ENCODE measurements at regions not wholly inside any gene's neighbourhood (a gene's known extent, or its start where the extent isn't known, plus 50 kb on each side); places are given as distances from the start of the nearest gene placed in this dataset.

DNA sequence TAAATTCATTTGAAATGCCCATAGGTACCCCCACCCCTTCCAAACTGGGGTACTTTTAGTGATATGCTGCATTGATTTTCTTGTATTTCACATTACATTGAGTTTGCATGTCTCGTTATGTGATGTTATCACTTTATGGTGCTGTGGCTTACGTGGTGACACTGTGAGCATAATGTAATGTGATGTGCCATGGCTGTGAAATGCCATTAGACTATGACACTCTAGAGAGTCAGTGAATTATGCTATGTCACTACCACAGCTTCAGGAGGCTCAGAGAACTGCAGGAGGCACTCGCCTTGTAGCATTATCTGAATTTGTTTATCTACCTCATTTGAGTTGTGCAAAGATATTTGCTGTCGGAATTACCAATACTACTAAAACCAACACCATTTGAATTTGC lies 590.1 kb upstream of the SLC10A2 start:
- Histone ChIP-seq H3K4me2 (ENCODE audit: low read length) (no peak overlapping the region), H3K27me3 (ENCODE audit: insufficient read depth, low read length) (no peaks in the 10 kb centered on the region), H3K4me1 (ENCODE audit: control insufficient read depth in 1 of 2, insufficient read depth in 2 of 2, low read length in 2 of 2) (no peaks in the 10 kb centered on the region), H3K27ac (ENCODE audit: low read depth, low read length) (no peak overlapping the region), H3K4me3 (replicated peaks in 1 of 2; ENCODE audit: low read depth in 1 of 2, low read length in 2 of 2) (no peak overlapping the region), H3K36me3 (ENCODE audit: control insufficient read depth in 1 of 2, insufficient read depth in 2 of 2, low read length in 2 of 2) (no peaks in the 10 kb centered on the region), H4K20me1 (ENCODE audit: insufficient read depth) (no peaks in the 10 kb centered on the region), H3K9ac (ENCODE audit: low read length) (no peak overlapping the region), H3K79me2 (ENCODE audit: insufficient read depth, low read length) (no peaks in the 10 kb centered on the region), H3K9me3 (ENCODE audit: control insufficient read depth in 1 of 2, insufficient read depth in 1 of 2, low read depth in 1 of 2, low read length in 2 of 2) (no peaks in the 10 kb centered on the region), H3K9me2 (ENCODE audit: insufficient read depth) (no peaks in the 10 kb centered on the region), H2AFZ (ENCODE audit: low read depth, low read length, poor library complexity, severe bottlenecking) (no peak overlapping the region)
- intact Hi-C loops (cut with micrococcal nuclease) = no loop called here
- RAD21 ChIA-PET (ENCODE audit: low non-redundant PET in 1 of 2, low total read pairs in 2 of 2, uncharacterized antibody in 2 of 2, unreplicated experiment in 2 of 2) = no interaction called here
- CTCF ChIA-PET = no interaction called here
- no TSS peak for BruUV-seq (replicated peaks)
- TF ChIP-seq SRF (IDR thresholded peaks at IDR 0.05; ENCODE audit: low read depth) (no peak), ZFX (IDR thresholded peaks at IDR 0.05) (no peak), ELF1 (IDR thresholded peaks at IDR 0.05; ENCODE audit: borderline replicate concordance, low read depth) (no peak), FOSL1 (IDR thresholded peaks at IDR 0.05; ENCODE audit: low read depth) (no peak), ZNF274 (IDR thresholded peaks at IDR 0.05; ENCODE audit: low read depth, low read length) (no peak), RAD21 (IDR thresholded peaks at IDR 0.05; ENCODE audit: low read depth) (no peak), POLR2A (IDR thresholded peaks at IDR 0.05; ENCODE audit: borderline replicate concordance, extremely low read depth, insufficient read depth, insufficient read length) (no peak), TCF7L2 (IDR thresholded peaks at IDR 0.05; ENCODE audit: borderline replicate concordance, extremely low read depth, insufficient read depth, insufficient read length) (no peak), CBX3 (IDR thresholded peaks at IDR 0.05; ENCODE audit: low read depth) (no peak), EZH2 (IDR thresholded peaks at IDR 0.05) (no peak), YY1 (IDR thresholded peaks at IDR 0.05; ENCODE audit: extremely low read depth, insufficient replicate concordance, low read depth, low read length) (no peak), CEBPB (IDR thresholded peaks at IDR 0.05; ENCODE audit: low read depth) (no peak), EZH2phosphoT487 (IDR thresholded peaks at IDR 0.05; ENCODE audit: borderline replicate concordance) (no peak), JUND (IDR thresholded peaks at IDR 0.05) (no peak)
- TF ChIP-seq, protein P1, sequence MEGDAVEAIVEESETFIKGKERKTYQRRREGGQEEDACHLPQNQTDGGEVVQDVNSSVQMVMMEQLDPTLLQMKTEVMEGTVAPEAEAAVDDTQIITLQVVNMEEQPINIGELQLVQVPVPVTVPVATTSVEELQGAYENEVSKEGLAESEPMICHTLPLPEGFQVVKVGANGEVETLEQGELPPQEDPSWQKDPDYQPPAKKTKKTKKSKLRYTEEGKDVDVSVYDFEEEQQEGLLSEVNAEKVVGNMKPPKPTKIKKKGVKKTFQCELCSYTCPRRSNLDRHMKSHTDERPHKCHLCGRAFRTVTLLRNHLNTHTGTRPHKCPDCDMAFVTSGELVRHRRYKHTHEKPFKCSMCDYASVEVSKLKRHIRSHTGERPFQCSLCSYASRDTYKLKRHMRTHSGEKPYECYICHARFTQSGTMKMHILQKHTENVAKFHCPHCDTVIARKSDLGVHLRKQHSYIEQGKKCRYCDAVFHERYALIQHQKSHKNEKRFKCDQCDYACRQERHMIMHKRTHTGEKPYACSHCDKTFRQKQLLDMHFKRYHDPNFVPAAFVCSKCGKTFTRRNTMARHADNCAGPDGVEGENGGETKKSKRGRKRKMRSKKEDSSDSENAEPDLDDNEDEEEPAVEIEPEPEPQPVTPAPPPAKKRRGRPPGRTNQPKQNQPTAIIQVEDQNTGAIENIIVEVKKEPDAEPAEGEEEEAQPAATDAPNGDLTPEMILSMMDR (IDR thresholded peaks at IDR 0.05 in 2 of 3, conservative IDR thresholded peaks at IDR 0.05 in 1 of 3; ENCODE audit: borderline replicate concordance in 1 of 3, insufficient read depth in 1 of 3, low read depth in 2 of 3, low read length in 2 of 3) = no peak
- TF ChIP-seq, protein P2, sequence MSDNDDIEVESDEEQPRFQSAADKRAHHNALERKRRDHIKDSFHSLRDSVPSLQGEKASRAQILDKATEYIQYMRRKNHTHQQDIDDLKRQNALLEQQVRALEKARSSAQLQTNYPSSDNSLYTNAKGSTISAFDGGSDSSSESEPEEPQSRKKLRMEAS (IDR thresholded peaks at IDR 0.05) = no peak
- TF ChIP-seq, protein P3, sequence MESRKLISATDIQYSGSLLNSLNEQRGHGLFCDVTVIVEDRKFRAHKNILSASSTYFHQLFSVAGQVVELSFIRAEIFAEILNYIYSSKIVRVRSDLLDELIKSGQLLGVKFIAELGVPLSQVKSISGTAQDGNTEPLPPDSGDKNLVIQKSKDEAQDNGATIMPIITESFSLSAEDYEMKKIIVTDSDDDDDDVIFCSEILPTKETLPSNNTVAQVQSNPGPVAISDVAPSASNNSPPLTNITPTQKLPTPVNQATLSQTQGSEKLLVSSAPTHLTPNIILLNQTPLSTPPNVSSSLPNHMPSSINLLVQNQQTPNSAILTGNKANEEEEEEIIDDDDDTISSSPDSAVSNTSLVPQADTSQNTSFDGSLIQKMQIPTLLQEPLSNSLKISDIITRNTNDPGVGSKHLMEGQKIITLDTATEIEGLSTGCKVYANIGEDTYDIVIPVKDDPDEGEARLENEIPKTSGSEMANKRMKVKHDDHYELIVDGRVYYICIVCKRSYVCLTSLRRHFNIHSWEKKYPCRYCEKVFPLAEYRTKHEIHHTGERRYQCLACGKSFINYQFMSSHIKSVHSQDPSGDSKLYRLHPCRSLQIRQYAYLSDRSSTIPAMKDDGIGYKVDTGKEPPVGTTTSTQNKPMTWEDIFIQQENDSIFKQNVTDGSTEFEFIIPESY (IDR thresholded peaks at IDR 0.05; ENCODE audit: extremely low read depth, insufficient replicate concordance, low read length) = no peak
- TF ChIP-seq, protein P4, sequence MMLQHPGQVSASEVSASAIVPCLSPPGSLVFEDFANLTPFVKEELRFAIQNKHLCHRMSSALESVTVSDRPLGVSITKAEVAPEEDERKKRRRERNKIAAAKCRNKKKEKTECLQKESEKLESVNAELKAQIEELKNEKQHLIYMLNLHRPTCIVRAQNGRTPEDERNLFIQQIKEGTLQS (IDR thresholded peaks at IDR 0.05) = no peak
- DNase-seq (ENCODE audit: low read depth, low spot score) (no peak), ATAC-seq (no peak)
- POLR2A ChIA-PET = no interaction called here

Data from HCT116 (cell line).